H1 (cell line): ENCODE measurements at regions not wholly inside any gene's neighbourhood (a gene's known extent, or its start where the extent isn't known, plus 50 kb on each side); places are given as distances from the start of the nearest gene placed in this dataset.

Experiments
- EGR1 ChIP-seq: IDR thresholded peaks from 2 replicates; pipeline ENCODE4 v1.6.1; 2011; ENCODE audit warnings: low read depth, low read length, borderline replicate concordance
- EZH2 ChIP-seq: fragments of 200-600 bp; sonication (generic); IDR thresholded peaks from 2 replicates; pipeline ENCODE4 v1.7.1; 2012; ENCODE audit warnings: low read depth, mild to moderate bottlenecking, moderate library complexity, low read length, inconsistent platforms; ENCODE audit not compliant: severe bottlenecking
- NANOG ChIP-seq: IDR thresholded peaks from 2 replicates; pipeline ENCODE4 v1.6.1; 2011; ENCODE audit warnings: low read length, low read depth, mild to moderate bottlenecking, inconsistent platforms; ENCODE audit not compliant: insufficient read depth, poor library complexity, severe bottlenecking
- POLR2A ChIP-seq, 2 experiments: IDR thresholded peaks; 1 replicate in 1 of 2; 2 replicates in 1 of 2; pipeline ENCODE4 v1.6.1; 2011; ENCODE audit warnings: low read depth in 2 of 2, low read length in 2 of 2, mild to moderate bottlenecking in 2 of 2; ENCODE audit errors: control extremely low read depth in 1 of 2
- YY1 ChIP-seq: IDR thresholded peaks from 2 replicates; pipeline ENCODE4 v1.6.1; 2011; ENCODE audit warnings: low read depth, mild to moderate bottlenecking, low read length
- TF ChIP-seq, protein P1 (sequence below), 3 experiments: IDR thresholded peaks; 1 replicate in 2 of 3; 2 replicates in 1 of 3; pipeline versions ENCODE4 v1.5.1 to v1.6.1; 2011; ENCODE audit warnings: low read length in 3 of 3, mild to moderate bottlenecking in 3 of 3, inconsistent platforms in 2 of 3, low read depth in 1 of 3, moderate library complexity in 1 of 3; ENCODE audit not compliant: insufficient read depth in 1 of 3; ENCODE audit errors: control extremely low read depth in 1 of 3

DNA sequence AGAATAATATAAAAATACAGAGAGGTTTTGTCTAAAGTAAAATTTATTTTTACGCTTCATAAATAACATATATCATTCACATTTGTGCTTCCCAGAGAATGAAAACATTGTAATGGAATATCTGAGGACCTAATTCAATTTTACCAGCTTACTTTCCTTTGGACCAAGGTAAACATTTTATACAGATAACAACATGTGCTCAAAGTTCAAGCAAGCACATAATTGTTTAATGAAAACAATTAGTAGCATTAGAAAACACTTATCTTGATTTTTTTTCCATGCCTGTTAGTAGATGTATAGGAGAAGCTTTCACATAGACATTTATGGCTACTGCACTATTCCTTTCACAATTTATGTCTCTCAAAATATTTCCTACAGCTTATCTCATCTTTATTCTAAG is 400.0 kb downstream of the ZIC1 start:
- no peak for TF ChIP-seq EGR1
- TF ChIP-seq, protein P1, sequence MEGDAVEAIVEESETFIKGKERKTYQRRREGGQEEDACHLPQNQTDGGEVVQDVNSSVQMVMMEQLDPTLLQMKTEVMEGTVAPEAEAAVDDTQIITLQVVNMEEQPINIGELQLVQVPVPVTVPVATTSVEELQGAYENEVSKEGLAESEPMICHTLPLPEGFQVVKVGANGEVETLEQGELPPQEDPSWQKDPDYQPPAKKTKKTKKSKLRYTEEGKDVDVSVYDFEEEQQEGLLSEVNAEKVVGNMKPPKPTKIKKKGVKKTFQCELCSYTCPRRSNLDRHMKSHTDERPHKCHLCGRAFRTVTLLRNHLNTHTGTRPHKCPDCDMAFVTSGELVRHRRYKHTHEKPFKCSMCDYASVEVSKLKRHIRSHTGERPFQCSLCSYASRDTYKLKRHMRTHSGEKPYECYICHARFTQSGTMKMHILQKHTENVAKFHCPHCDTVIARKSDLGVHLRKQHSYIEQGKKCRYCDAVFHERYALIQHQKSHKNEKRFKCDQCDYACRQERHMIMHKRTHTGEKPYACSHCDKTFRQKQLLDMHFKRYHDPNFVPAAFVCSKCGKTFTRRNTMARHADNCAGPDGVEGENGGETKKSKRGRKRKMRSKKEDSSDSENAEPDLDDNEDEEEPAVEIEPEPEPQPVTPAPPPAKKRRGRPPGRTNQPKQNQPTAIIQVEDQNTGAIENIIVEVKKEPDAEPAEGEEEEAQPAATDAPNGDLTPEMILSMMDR (IDR thresholded peaks at IDR 0.05; ENCODE audit: control extremely low read depth in 1 of 3, insufficient read depth in 1 of 3, low read depth in 1 of 3, low read length in 3 of 3): no peak
- no peak for TF ChIP-seq NANOG
- no peak for TF ChIP-seq YY1
- TF ChIP-seq EZH2: no peak
- no peak for TF ChIP-seq POLR2A (IDR thresholded peaks at IDR 0.05; ENCODE audit: control extremely low read depth in 1 of 2, low read depth in 2 of 2, low read length in 2 of 2)
